Anterior cingulate cortex (tissue), 58 donors: ENCODE measurements at regions not wholly inside any gene's neighbourhood (a gene's known extent, or its start where the extent isn't known, plus 50 kb on each side); places are given as distances from the start of the nearest gene placed in this dataset.
"Not testable (repeated sequence)": the region's sequence is repeated elsewhere in the genome, so short reads cannot be mapped to it uniquely, and the experiment has no call there.

Experiments
- DNase-seq, 58 donors: peaks; one replicate each; lab custom pipeline; 2025; lab: John Stamatoyannopoulos, UW

DNA sequence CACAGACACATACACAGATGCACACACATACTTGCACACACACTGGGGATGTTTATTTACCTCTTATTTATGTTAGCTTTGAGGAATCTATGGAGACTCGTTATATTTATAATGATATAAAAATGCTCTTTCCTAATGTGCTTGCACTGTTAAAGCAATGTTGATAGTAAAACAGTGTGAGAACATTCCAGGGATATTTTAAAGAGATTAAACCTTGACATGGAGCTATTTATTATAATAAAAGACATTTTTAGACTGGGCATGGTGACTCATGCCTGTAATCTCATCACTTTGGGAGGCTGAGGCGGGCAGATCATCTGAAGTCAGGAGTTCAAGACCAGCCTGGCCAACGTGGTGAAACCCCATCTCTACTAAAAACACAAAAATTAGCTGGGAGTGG, 557.3 kb upstream of the ZNF804A start:
- DNase-seq, result no peak

- no peak for DNase-seq
Observed at GRCh38 chr2:184041777-184042176, 556.6 kb upstream of the ZNF804A start.

GRCh38 chr2:184047536-184047935, 550.8 kb upstream of the ZNF804A start:
- DNase-seq, result no peak

DNA sequence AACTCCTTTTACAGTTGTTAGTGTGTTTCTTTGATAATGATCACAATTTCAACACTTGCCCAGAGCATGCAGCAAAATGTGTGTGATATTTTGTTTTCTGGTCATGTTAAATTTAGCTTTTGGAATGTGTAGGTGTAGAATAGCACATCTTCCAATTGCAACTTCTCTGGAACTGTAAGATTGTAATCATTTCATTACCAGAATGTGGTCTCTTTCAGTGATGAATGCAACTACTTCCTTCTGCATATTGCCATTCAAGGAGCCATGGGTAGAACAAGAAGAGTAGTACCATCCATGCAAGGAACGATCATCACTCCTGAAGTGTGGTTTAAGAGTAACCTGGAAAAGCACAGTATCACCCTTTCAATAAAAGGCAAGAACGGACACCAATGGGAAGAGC, 548.8 kb upstream of the ZNF804A start:
- DNase-seq, result no peak

- no peak for DNase-seq
Observed at GRCh38 chr2:184053326-184053725, 545.0 kb upstream of the ZNF804A start.

- DNase-seq, result not testable (repeated sequence)
Observed at GRCh38 chr2:184054419-184054818, 543.9 kb upstream of the ZNF804A start.

DNA sequence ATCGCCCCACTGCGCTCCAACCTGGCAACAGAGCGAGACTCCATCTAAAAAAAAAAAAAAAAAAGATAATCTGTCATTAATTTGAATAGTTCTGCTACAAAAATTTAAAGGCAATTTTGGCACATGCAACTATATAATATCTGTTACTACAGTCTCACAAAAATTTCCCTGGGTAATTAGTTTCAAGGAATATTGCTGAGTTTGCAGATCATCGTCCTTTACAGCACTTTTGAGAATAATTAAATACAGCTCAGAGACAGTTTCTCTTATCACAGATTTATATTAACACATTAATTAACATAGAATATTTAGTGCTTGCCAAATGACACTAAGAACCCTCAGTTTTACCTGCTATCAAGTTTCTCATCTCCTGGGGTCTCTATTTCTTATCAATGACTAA, 540.4 kb upstream of the ZNF804A start:
- DNase-seq, result no peak

GRCh38 chr2:184060268-184060667, 538.1 kb upstream of the ZNF804A start:
- not testable (repeated sequence) for DNase-seq

GRCh38 chr2:184067502-184067901, 530.8 kb upstream of the ZNF804A start:
- peak in 1 of 58 donors; percentile 2 for DNase-seq

DNA sequence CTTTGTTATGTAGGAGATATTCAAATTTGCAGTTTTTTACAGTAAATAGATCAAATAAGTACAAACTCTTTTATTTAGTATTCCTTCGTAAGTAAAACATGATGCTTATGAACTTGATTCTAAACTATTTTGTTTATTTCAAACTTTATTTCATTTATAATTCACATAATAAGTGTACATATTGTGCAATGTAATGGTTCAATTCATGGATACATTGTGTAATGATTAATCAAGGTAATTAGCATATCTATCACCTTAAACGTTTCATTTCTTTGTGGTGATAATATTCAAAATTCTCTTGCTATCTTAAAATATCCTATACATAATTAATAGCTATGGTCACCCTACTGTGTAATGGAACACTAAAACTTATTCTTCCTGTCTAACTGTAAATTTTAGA, 525.9 kb upstream of the ZNF804A start:
- DNase-seq, result no peak

GRCh38 chr2:184078496-184078895, 519.8 kb upstream of the ZNF804A start:
- DNase-seq, result no peak

DNA sequence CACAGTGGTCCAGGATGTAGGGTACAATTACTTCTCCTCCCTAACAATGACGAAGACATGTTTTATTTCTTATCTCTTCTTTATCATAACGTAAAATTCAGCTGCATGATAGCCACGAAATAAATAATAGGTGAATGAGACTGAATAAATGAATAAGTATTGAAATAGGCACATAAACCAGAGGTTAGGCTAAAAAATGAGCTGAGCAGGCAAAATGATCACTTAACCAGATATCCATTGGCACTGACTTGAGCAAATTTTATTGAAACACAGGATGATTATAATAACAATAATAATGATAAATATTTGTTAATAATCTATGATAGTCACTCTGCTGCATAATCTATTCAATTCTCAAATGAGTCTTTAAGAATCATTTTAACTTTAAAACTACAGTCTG, 506.9 kb upstream of the ZNF804A start:
- no peak for DNase-seq

- no peak for DNase-seq
Observed at GRCh38 chr2:184113696-184114403, 484.5 kb upstream of the ZNF804A start.

GRCh38 chr2:184114439-184114838, 483.9 kb upstream of the ZNF804A start:
- DNase-seq, result no peak

DNA sequence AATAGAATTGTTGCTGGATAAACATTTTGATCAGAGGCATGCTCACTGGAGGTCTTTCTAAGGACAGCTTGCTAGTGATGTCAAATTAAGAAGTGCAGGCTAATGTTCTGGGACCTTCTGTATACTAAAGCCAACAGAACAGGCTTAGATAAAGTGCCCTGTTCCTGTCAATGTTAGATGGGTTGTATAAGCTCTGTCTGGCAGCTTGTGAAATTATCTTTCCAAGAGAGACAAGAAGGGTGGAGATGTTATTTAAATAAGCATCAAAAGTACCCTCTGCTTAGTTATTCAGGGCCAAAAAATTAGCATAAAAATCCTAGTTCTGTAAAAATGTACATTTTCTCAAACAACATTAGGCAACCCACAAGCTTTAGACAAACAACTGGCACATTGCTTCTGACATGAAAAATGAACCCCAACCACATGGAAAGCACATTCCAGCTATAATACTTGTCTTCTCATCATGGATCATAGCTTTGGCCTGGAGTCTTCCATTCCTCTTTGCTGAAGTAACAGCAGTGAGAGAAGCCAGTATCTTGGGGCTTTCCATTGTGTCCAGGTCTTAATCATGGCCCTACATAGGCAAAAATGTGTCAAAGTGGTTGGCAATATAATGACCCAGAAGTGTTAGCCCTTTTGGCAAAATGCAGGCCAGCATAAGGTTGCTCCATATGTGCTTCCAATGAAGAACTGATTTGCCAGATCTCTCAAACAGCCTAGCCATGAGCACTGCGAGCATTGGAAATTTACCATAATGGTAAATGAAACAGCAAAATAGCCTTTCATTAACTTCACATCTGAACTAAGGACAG, 478.1 kb upstream of the ZNF804A start:
- DNase-seq, result no peak

- DNase-seq, result no peak
Observed at GRCh38 chr2:184125867-184126266, 472.5 kb upstream of the ZNF804A start.

GRCh38 chr2:184129073-184129472, 469.3 kb upstream of the ZNF804A start:
- DNase-seq, result no peak

GRCh38 chr2:184137955-184138354, 460.4 kb upstream of the ZNF804A start:
- no peak for DNase-seq

- no peak for DNase-seq
Observed at GRCh38 chr2:184141866-184142265, 456.5 kb upstream of the ZNF804A start.

- DNase-seq, result no peak
Observed at GRCh38 chr2:184154438-184154837, 443.9 kb upstream of the ZNF804A start.

- DNase-seq, result no peak
Observed at GRCh38 chr2:184155791-184156190, 442.5 kb upstream of the ZNF804A start.

DNA sequence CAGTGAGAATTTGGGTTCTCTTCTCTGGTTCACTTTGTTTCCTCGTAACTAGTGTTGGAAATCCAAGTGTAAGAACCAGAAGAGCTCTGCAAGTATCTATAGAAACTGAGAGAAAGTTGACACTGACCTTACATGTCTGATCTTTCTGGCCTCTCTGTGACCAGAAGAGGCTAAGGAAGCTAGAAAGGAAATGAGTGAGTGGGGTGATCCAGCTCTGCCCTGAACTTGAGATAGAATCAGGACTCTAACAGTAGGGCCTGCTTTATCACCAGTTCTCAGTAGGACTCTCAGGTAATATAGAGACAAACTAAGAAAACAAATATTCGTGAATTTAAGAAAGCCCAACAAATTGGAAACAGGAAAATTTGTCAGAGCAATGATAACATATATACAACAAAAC, 441.2 kb upstream of the ZNF804A start:
- no peak for DNase-seq
